H1 (cell line): ENCODE measurements at regions not wholly inside any gene's neighbourhood (a gene's known extent, or its start where the extent isn't known, plus 50 kb on each side); places are given as distances from the start of the nearest gene placed in this dataset.

Experiments used
- CTCF ChIA-PET: fragments of 300-600 bp; sonication (Branson Sonifier 250); formaldehyde crosslinking; loops from one replicate; lab custom pipeline; 2021; ENCODE audit not compliant: partially characterized antibody; lab: Charles Lee
- POLR2A ChIA-PET: fragments of 300-600 bp; sonication (Branson Sonifier 250); formaldehyde crosslinking; loops from one replicate; lab custom pipeline; 2021; ENCODE audit warnings: inconsistent platforms; ENCODE audit not compliant: partially characterized antibody; lab: Charles Lee
- DNase-seq, 2 experiments: peaks; one replicate each; pipeline versions ENCODE4 v3.0.0 to v3.0.0-alpha.2; 2010 to 2022; ENCODE audit warnings: low spot score in 2 of 2, low read depth in 1 of 2, mixed read lengths in 1 of 2
- FAIRE-seq: peaks from 2 replicates; lab custom pipeline; 2011; peaks lifted over from hg19 to GRCh38; lab: Jason Lieb, UNC
- H2AFZ ChIP-seq: 2 replicates; pipeline ENCODE4 v1.8.1; 2012; ENCODE audit warnings: low read length, inconsistent platforms
- H2AK5ac ChIP-seq: 2 replicates; pipeline ENCODE4 v1.6.1; 2013; ENCODE audit warnings: low read depth, low read length
- H2BK120ac ChIP-seq: replicated peaks from 2 replicates; pipeline ENCODE3; 2013; ENCODE audit warnings: low read depth, low read length, inconsistent platforms
- H2BK12ac ChIP-seq: 2 replicates; pipeline ENCODE4 v1.6.1; 2013; ENCODE audit warnings: low read depth, low read length
- H2BK15ac ChIP-seq: 2 replicates; pipeline ENCODE4 v1.6.1; 2013; ENCODE audit warnings: low read length
- H2BK20ac ChIP-seq: 2 replicates; pipeline ENCODE4 v1.6.1; 2013; ENCODE audit warnings: low read length
- H2BK5ac ChIP-seq: 2 replicates; pipeline ENCODE4 v1.6.1; 2013; ENCODE audit warnings: low read depth, low read length
- H3K14ac ChIP-seq: 2 replicates; pipeline ENCODE4 v1.6.1; 2013; ENCODE audit warnings: inconsistent platforms; ENCODE audit not compliant: insufficient read length
- H3K18ac ChIP-seq: 2 replicates; pipeline ENCODE4 v1.6.1; 2013; ENCODE audit warnings: low read length; ENCODE audit errors: extremely low read depth
- H3K23ac ChIP-seq: 2 replicates; pipeline ENCODE4 v1.6.1; 2013; ENCODE audit warnings: inconsistent platforms; ENCODE audit not compliant: insufficient read length
- H3K23me2 ChIP-seq: 2 replicates; pipeline ENCODE4 v1.6.1; 2013; ENCODE audit warnings: low read depth, low read length
- H3K27ac ChIP-seq: 2 replicates; pipeline ENCODE4 v1.6.1; 2011; ENCODE audit warnings: low read depth, low read length, inconsistent platforms
- H3K27me3 ChIP-seq, 4 experiments: replicated peaks in 1 of 4; 1 replicate in 1 of 4; 2 replicates in 3 of 4; pipeline versions ENCODE4 v1.6.1 to v1.8.1; 2011 to 2013; ENCODE audit warnings: low read length in 3 of 4, mild to moderate bottlenecking in 3 of 4, inconsistent platforms in 2 of 4, mixed read lengths in 2 of 4, moderate library complexity in 1 of 4; ENCODE audit not compliant: control insufficient read depth in 3 of 4, insufficient read depth in 3 of 4; ENCODE audit errors: extremely low read depth in 1 of 4
- H3K36me3 ChIP-seq, 4 experiments: 2 replicates each; pipeline versions ENCODE4 v1.6.1 to v1.8.1; 2011 to 2013; ENCODE audit warnings: mild to moderate bottlenecking in 4 of 4, low read length in 3 of 4, moderate library complexity in 2 of 4, control low read depth in 1 of 4, inconsistent platforms in 1 of 4; ENCODE audit not compliant: insufficient read depth in 4 of 4, control insufficient read depth in 2 of 4
- H3K4ac ChIP-seq: replicated peaks from 2 replicates; pipeline ENCODE3; 2013; ENCODE audit warnings: low read length, low read depth, mixed read lengths, inconsistent platforms; ENCODE audit not compliant: insufficient read length
- H3K4me1 ChIP-seq, 4 experiments: replicated peaks in 1 of 4; 1 replicate in 1 of 4; 2 replicates in 3 of 4; pipeline versions ENCODE4 v1.6.1 to v1.8.1; 2011 to 2013; ENCODE audit warnings: low read length in 3 of 4, inconsistent platforms in 2 of 4, mixed read lengths in 1 of 4; ENCODE audit not compliant: insufficient read depth in 4 of 4, control insufficient read depth in 3 of 4
- H3K4me2 ChIP-seq, 2 experiments: 2 replicates each; pipeline versions ENCODE4 v1.6.1 to v1.8.1; 2011 to 2013; ENCODE audit warnings: low read depth in 2 of 2, low read length in 2 of 2, control low read depth in 1 of 2, inconsistent platforms in 1 of 2, mild to moderate bottlenecking in 1 of 2; ENCODE audit not compliant: insufficient read depth in 1 of 2
- H3K4me3 ChIP-seq, 4 experiments: fragments of 200-600, 300-600 bp in 1 of 4; sonication (generic), shearing (Covaris generic), sonication (Bioruptor Twin) in 1 of 4; 2 replicates each; pipeline versions ENCODE4 v1.5.1 to v1.8.1; 2011 to 2016; ENCODE audit warnings: low read length in 4 of 4, low read depth in 3 of 4, control low read depth in 2 of 4, inconsistent platforms in 2 of 4, mild to moderate bottlenecking in 2 of 4, mixed read lengths in 1 of 4, moderate library complexity in 1 of 4; ENCODE audit not compliant: insufficient read depth in 2 of 4; ENCODE audit errors: extremely low read depth in 1 of 4
- H3K56ac ChIP-seq: replicated peaks from 2 replicates; pipeline ENCODE3; 2013; ENCODE audit warnings: low read depth, mild to moderate bottlenecking, mixed read lengths, low read length, inconsistent platforms; ENCODE audit not compliant: insufficient read length
- H3K79me1 ChIP-seq: 2 replicates; pipeline ENCODE4 v1.6.1; 2013; ENCODE audit warnings: low read depth, low read length, control low read depth
- H3K79me2 ChIP-seq, 2 experiments: 2 replicates each; pipeline versions ENCODE4 v1.6.1 to v1.8.1; 2012 to 2013; ENCODE audit warnings: low read length in 2 of 2, mild to moderate bottlenecking in 2 of 2, inconsistent platforms in 1 of 2; ENCODE audit not compliant: insufficient read depth in 2 of 2, control insufficient read depth in 1 of 2
- H3K9ac ChIP-seq, 4 experiments: replicated peaks in 1 of 4; 1 replicate in 1 of 4; 2 replicates in 3 of 4; pipeline versions ENCODE4 v1.6.1 to v1.8.1; 2011 to 2013; ENCODE audit warnings: low read depth in 3 of 4, low read length in 3 of 4, control low read depth in 2 of 4, mild to moderate bottlenecking in 2 of 4, moderate library complexity in 2 of 4, inconsistent platforms in 1 of 4; ENCODE audit errors: extremely low read depth in 1 of 4
- H3K9me3 ChIP-seq, 2 experiments: 2 replicates each; pipeline versions ENCODE4 v1.6.1 to v1.8.1; 2012 to 2013; ENCODE audit warnings: mild to moderate bottlenecking in 2 of 2, moderate library complexity in 2 of 2, control low read depth in 1 of 2, inconsistent platforms in 1 of 2, low read depth in 1 of 2, low read length in 1 of 2, mixed read lengths in 1 of 2; ENCODE audit not compliant: insufficient read depth in 2 of 2
- H4K20me1 ChIP-seq, 2 experiments: replicated peaks in 1 of 2; 2 replicates each; pipeline versions ENCODE3 to v1.8.1; 2011 to 2013; ENCODE audit warnings: inconsistent platforms in 2 of 2, low read length in 2 of 2, mild to moderate bottlenecking in 1 of 2; ENCODE audit not compliant: insufficient read depth in 2 of 2, control insufficient read depth in 1 of 2
- H4K5ac ChIP-seq: 2 replicates; pipeline ENCODE4 v1.6.1; 2013; ENCODE audit warnings: low read length, low read depth, mixed read lengths, inconsistent platforms; ENCODE audit not compliant: insufficient read length
- H4K8ac ChIP-seq: 2 replicates; pipeline ENCODE4 v1.8.0; 2013; ENCODE audit warnings: mild to moderate bottlenecking, moderate library complexity, low read length, inconsistent platforms; ENCODE audit not compliant: insufficient read depth; ENCODE audit errors: extremely low read depth
- H4K91ac ChIP-seq: replicated peaks from 2 replicates; pipeline ENCODE3; 2013; ENCODE audit warnings: low read length, mixed read lengths, inconsistent platforms; ENCODE audit not compliant: insufficient read length
- ATF3 ChIP-seq: IDR thresholded peaks from 2 replicates; pipeline ENCODE4 v1.6.1; 2011; ENCODE audit warnings: low read depth, mild to moderate bottlenecking, low read length; ENCODE audit not compliant: insufficient read depth
- CHD2 ChIP-seq: IDR thresholded peaks from 2 replicates; pipeline ENCODE4 v1.6.1; 2012; ENCODE audit warnings: low read length, improper control_type of control experiment
- EZH2 ChIP-seq: fragments of 200-600 bp; sonication (generic); IDR thresholded peaks from 2 replicates; pipeline ENCODE4 v1.7.1; 2012; ENCODE audit warnings: low read depth, mild to moderate bottlenecking, moderate library complexity, low read length, inconsistent platforms; ENCODE audit not compliant: severe bottlenecking
- RAD21 ChIP-seq, 2 experiments: IDR thresholded peaks in 1 of 2; conservative IDR thresholded peaks in 1 of 2; 2 replicates each; pipeline ENCODE4 v1.6.1; 2011; ENCODE audit warnings: low read depth in 2 of 2, low read length in 2 of 2, improper control_type of control experiment in 1 of 2, inconsistent platforms in 1 of 2, mild to moderate bottlenecking in 1 of 2, moderate library complexity in 1 of 2
- SRF ChIP-seq: IDR thresholded peaks from 2 replicates; pipeline ENCODE4 v1.6.1; 2011; ENCODE audit warnings: mild to moderate bottlenecking, low read depth, low read length, moderate library complexity
- SUZ12 ChIP-seq: fragments of 200-600 bp; sonication (generic); IDR thresholded peaks from 2 replicates; pipeline ENCODE4 v1.6.1; 2012; ENCODE audit warnings: mild to moderate bottlenecking, inconsistent platforms, low read length, moderate library complexity, mixed read lengths
- WGBS, 2 experiments: shearing (Covaris generic) in 1 of 2; methylation state at CpG; one replicate each; pipeline versions ENCODE4 v1.1.6 to v1.1.7; 2013 to 2015; ENCODE audit warnings: low lambda C conversion rate in 2 of 2, mixed read lengths in 2 of 2, inconsistent platforms in 1 of 2, low coverage in 1 of 2, missing lambda C conversion rate in 1 of 2; ENCODE audit not compliant: insufficient replicate concordance in 2 of 2, insufficient coverage in 1 of 2, insufficient read length in 1 of 2; ENCODE audit errors: extremely low coverage in 1 of 2, missing lambda C conversion rate in 1 of 2; 5-methylcytosine and 5-hydroxymethylcytosine counted together

GRCh38 chr3:23711916-23712494 is 93.8 kb upstream of the UBE2E1 start:
- CTCF ChIA-PET: interaction anchor here (0.9 to 4.6 kb wide), 11 partner anchors 8 to 232 kb away, joined by 3 to 13 read pairs (median 4); no protein-coding TSS in a partner anchor
- TF ChIP-seq RAD21 (IDR thresholded peaks at IDR 0.05 in 1 of 2, conservative IDR thresholded peaks at IDR 0.05 in 1 of 2; ENCODE audit: low read depth in 2 of 2, low read length in 2 of 2) (no peak), SRF (no peak), EZH2 (no peak), ATF3 (no peak), CHD2 (no peak), SUZ12 (no peak)
- H3K27ac ChIP-seq: no peak overlapping the region

More at GRCh38 chr3:23711916-23712494, 93.8 kb upstream of the UBE2E1 start:
- H3K56ac ChIP-seq: no peak overlapping the region
- H2BK12ac ChIP-seq: peak overlapping the region; percentile 32; the same call in 1 of the 2 replicates
- H3K23ac ChIP-seq: no peak overlapping the region
- H2AK5ac ChIP-seq: no peak overlapping the region
- H3K9me3 ChIP-seq: no peaks in the 10 kb centered on the region
- POLR2A ChIA-PET: interaction anchor here (0.8 kb wide), 1 partner anchor 119 kb away, joined by 5 read pairs; no protein-coding TSS in a partner anchor
- no peaks in the 10 kb centered on the region for H3K23me2 ChIP-seq
- no peak for DNase-seq
- no peaks in the 10 kb centered on the region for H3K79me1 ChIP-seq
- FAIRE-seq: no peak
- no peak overlapping the region for H4K91ac ChIP-seq
- H3K4me3 ChIP-seq: no peak overlapping the region
- H3K18ac ChIP-seq: no peak overlapping the region
- no peaks in the 10 kb centered on the region for H3K36me3 ChIP-seq
- H2BK5ac ChIP-seq: no peak overlapping the region
- H3K4me1 ChIP-seq: peaks cover 7 to 17% (median 13%) of the 10 kb centered on the region in 4 experiments
- no peak overlapping the region for H3K4ac ChIP-seq
- no peak overlapping the region for H2BK120ac ChIP-seq
- no peak overlapping the region for H2AFZ ChIP-seq
- no peaks in the 10 kb centered on the region for H4K20me1 ChIP-seq
- no peaks in the 10 kb centered on the region for H3K79me2 ChIP-seq
- H4K5ac ChIP-seq: no peak overlapping the region
- H2BK15ac ChIP-seq: no peak overlapping the region
- no peak overlapping the region; the same call in 1 of the 2 replicates for H2BK20ac ChIP-seq
- no peak overlapping the region for H3K4me2 ChIP-seq
- H3K9ac ChIP-seq: no peak overlapping the region
- H4K8ac ChIP-seq: no peak overlapping the region
- no peak overlapping the region for H3K14ac ChIP-seq
- H3K27me3 ChIP-seq: peaks cover 0 to 2% (median 0%) of the 10 kb centered on the region in 4 experiments; a peak in 1 of 7 replicates
- 88% methylated on average over 10 of the region's 10 CpGs; no CpG with 5 or more reads in 1 of the 2 experiments for WGBS, 2 experiments
